ENCODE measurements at regions not wholly inside any gene's neighbourhood (a gene's known extent, or its start where the extent isn't known, plus 50 kb on each side); places are given as distances from the start of the nearest gene placed in this dataset.

GRCh38 chr22:26949193-26949592, 291.8 kb downstream of the MIAT start:
- TF ChIP-seq POLR2A (IDR thresholded peaks at IDR 0.05) (no peak), CTCF (IDR thresholded peaks at IDR 0.05) (no peak)

All from adrenal gland (tissue), 5 donors.